Neural cell (in vitro differentiated cells): ENCODE measurements at regions not wholly inside any gene's neighbourhood (a gene's known extent, or its start where the extent isn't known, plus 50 kb on each side); places are given as distances from the start of the nearest gene placed in this dataset.

Source experiments
- CTCF ChIP-seq: fragments of 450-650 bp; IDR thresholded peaks from 2 replicates; pipeline ENCODE4 v1.5.1; 2014; ENCODE audit warnings: antibody characterized with exemption, mild to moderate bottlenecking, moderate library complexity; ENCODE audit not compliant: poor library complexity, severe bottlenecking
- EP300 ChIP-seq: fragments of 450-650 bp; conservative IDR thresholded peaks from 2 replicates; pipeline ENCODE4 v1.6.1; 2014; ENCODE audit warnings: antibody characterized with exemption, mild to moderate bottlenecking, moderate library complexity; ENCODE audit not compliant: poor library complexity, severe bottlenecking
- EZH2 ChIP-seq: fragments of 200-600, 300-800 bp; shearing (Covaris generic), sonication (generic); IDR thresholded peaks from 2 replicates; pipeline ENCODE4 v1.6.1; 2014; ENCODE audit warnings: antibody characterized with exemption, low read length, borderline replicate concordance, mild to moderate bottlenecking; ENCODE audit not compliant: insufficient read depth, poor library complexity, severe bottlenecking
- POLR2AphosphoS5 ChIP-seq: IDR thresholded peaks from 2 replicates; pipeline ENCODE4 v1.6.1; 2012
- RAD21 ChIP-seq: fragments of 450-650 bp; conservative IDR thresholded peaks from 2 replicates; pipeline ENCODE4 v1.6.1; 2014; ENCODE audit warnings: antibody characterized with exemption, mild to moderate bottlenecking, moderate library complexity
- REST ChIP-seq: IDR thresholded peaks from 2 replicates; pipeline ENCODE4 v1.6.1; 2012; ENCODE audit warnings: borderline replicate concordance
- SMC3 ChIP-seq: fragments of 450-650 bp; conservative IDR thresholded peaks from 2 replicates; pipeline ENCODE4 v1.6.1; 2014; ENCODE audit warnings: antibody characterized with exemption, mild to moderate bottlenecking, moderate library complexity; ENCODE audit not compliant: poor library complexity

- TF ChIP-seq RAD21 (no peak), POLR2AphosphoS5 (peak; percentile 8), EP300 (no peak), REST (peak; percentile 62), EZH2 (no peak), SMC3 (peak; percentile 7), CTCF (peak; percentile 51)
These were observed 776.0 kb downstream of the TSN start for GRCh38 chr2:122531290-122532071.
